ENCODE measurements at regions not wholly inside any gene's neighbourhood (a gene's known extent, or its start where the extent isn't known, plus 50 kb on each side); places are given as distances from the start of the nearest gene placed in this dataset.
"Not testable (repeated sequence)": the region's sequence is repeated elsewhere in the genome, so short reads cannot be mapped to it uniquely, and the experiment has no call there.

- DNase-seq (ENCODE audit: low spot score), result no peak
Observed at GRCh38 chr12:46519407-46519806, 146.8 kb upstream of the SLC38A2 start.

GRCh38 chr12:46518729-46519128 is 146.2 kb upstream of the SLC38A2 start:
- DNase-seq (ENCODE audit: low spot score), result no peak

- DNase-seq (ENCODE audit: low spot score), result no peak
Observed at GRCh38 chr12:46518169-46518568, 145.6 kb upstream of the SLC38A2 start.

DNA sequence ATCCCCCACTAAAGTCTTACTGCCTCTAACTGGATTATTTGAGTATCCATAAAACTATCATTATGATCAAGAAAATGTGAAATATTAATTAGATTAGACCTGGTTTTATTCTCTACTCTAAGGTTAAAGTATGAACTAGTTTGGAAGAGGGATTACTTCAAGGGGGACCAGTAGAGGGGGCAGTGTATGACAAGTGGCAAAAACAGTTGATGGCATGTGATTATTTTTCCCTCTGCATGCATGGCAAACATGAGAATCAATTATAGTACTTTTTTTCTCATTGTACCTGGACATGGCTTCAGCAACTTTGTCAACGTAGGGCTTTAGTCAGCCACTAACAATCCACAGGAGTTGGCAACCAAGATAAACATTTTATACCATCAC is 145.0 kb upstream of the SLC38A2 start:
- DNase-seq (ENCODE audit: low spot score), result no peak

DNA sequence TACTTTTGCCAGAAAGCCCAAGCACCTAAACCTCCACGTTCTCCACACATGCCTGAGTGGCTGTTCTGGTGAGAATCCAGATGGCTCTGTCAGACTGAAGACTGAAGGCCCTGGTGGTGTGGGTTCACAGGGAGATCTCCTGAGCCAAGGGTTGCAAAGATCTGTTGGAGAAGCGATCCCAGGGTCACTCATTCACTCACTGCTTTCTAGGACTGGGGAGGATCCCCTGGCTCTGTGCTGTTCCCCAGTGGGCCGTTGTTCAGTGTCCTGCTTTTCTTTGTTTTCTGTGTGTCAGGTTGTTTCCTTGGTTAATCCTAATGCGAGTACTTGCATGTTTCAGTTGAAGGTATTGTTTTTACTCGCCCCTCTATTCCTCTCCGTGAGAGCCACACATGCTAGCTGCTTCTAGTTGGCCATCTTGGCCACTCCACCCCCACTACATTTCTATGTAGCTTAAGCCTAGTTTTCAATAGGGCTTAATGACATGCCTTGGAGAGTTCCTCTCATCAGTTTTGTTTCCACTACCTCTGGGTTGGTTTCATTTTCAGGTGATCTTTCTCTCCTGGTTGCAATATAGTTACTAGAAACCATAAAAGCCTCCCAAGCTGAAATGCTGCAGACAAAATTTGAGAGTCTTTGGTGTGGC is 144.5 kb upstream of the SLC38A2 start:
- no peak for DNase-seq (ENCODE audit: low spot score)

DNA sequence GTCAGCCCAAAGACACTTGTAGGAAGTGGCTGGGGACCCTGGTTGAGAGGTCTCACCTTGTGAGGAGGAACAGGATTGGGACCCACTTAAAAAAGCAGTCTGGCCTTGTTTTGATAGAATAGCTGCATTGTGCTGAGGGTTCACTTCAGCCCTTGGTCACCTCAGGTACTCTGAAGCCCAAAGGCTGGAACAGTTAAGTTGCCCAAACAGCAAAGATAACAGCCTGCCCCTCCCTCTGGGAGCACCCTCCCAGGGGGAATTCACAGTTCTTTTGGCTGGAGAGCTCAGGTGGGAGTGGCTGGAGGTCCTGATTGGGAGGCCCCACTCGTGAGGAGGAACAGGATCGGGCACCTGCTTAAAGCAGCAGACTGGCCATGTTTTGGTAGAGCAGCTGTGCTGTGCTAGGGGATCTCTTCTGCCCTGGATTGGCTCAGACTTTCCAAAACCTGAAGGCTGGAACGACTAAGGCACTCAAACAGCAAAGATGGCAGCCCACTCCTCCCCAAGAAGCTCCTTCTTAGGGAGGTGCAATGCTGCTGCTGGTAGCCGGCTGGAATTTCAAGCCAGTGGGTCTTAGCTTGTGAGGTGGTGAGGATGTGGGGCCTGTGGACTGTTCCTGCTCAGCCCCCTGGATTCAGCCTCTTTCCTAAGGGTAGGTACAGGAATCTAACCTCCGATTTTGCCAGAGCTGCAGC is 143.8 kb upstream of the SLC38A2 start:
- no peak for DNase-seq (ENCODE audit: low spot score)

- no peak for DNase-seq (ENCODE audit: low spot score)
Observed at GRCh38 chr12:46515829-46516228, 143.3 kb upstream of the SLC38A2 start.

GRCh38 chr12:46514886-46515285 is 142.3 kb upstream of the SLC38A2 start:
- no peak for DNase-seq (ENCODE audit: low spot score)

DNA sequence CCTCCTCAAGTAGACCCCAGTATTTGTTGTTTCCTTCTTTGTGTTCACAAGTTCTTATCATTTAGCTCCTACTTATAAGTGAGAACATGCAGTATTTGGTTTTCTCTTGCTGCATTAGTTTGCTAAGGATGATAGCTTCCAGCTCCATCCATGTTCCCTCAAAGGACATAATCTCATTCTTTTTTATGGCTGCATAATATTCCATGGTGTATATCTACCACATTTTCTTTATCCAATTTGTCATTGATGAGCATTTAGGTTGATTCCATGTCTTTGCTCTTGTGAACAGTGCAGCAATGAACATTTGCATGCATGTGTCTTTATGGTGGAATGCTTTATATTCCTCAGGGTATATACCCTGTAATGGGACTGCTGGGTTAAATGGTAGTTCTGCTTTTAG is 137.7 kb upstream of the SLC38A2 start:
- not testable (repeated sequence) for DNase-seq (ENCODE audit: low spot score)

DNA sequence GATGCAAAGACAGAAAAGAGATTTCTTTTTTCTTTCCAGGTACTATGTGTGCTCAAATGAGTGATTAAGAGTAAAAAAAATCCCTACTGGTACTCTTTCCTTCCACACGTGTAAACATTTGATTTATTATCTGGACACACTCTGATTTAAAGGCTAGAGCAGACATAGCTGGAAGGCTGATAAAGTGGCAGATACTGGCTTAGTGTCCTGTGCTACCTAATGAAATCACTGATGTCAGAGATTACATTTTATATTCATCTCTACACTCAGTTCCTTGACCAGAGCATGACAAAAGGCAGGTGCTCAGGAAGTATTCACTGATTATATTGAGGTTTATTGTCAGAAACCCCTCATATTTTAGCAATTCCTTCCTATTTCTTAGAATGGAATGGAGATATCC is 136.6 kb upstream of the SLC38A2 start:
- DNase-seq (ENCODE audit: low spot score), result no peak

DNA sequence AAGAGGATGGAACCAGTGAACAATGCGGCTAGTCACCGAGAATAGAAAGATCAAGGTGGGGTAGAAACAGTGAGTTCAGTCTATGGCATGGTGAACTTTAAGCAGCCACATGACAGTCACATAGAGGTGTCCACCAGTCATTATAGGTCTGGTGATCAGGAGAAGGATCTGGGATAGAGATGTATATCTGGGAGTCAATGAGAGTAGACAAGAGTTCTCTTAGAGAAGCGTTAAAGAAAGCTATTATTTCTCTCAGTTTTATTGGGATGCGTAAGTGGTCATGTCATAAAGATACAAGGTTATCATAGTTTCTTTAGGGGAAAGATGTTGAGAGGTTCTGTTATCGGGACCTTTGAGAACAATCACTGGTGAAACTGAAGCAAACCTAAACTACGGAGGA is 136.1 kb upstream of the SLC38A2 start:
- no peak for DNase-seq (ENCODE audit: low spot score)

DNA sequence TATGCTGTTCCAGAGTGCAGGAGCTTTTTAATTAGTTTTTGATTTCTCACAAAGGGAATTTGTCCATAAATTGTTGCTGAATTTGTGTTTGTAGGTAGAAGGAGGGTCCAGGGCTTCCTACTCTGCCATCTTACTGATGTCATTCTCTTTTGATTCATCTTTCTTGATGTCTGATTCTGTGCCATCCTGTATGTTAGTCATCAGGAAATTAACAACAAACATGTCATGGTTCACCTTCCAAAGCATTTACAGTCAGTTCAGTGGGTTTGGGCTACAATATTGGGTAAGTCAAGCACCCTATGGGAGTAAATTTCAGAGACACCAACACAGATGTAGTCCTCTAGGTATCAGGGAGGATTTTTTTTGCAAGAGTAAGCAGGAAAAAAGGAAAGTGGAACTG is 135.2 kb upstream of the SLC38A2 start:
- DNase-seq (ENCODE audit: low spot score), result no peak

- DNase-seq (ENCODE audit: low spot score), result no peak
Observed at GRCh38 chr12:46506961-46507360, 134.4 kb upstream of the SLC38A2 start.

GRCh38 chr12:46506198-46506597 is 133.6 kb upstream of the SLC38A2 start:
- no peak for DNase-seq (ENCODE audit: low spot score)

DNA sequence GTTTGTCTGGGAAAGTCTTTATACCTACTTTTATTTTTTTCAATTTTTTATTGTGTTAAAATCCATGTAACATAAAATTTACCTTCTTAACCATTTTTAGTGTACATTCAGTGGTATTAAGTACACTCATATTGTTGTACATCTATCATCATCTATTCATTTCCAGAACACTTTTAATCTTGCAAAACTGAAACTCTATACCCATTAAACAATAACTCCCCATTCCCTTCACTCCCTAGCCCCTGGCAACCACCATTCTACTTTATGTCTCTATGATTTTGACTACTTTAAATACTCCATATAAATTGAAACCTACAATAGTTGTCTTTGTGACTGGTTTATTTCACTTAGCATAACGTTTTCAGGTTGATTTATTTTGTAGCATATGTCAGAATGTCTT is 131.9 kb upstream of the SLC38A2 start:
- DNase-seq (ENCODE audit: low spot score), result no peak

DNA sequence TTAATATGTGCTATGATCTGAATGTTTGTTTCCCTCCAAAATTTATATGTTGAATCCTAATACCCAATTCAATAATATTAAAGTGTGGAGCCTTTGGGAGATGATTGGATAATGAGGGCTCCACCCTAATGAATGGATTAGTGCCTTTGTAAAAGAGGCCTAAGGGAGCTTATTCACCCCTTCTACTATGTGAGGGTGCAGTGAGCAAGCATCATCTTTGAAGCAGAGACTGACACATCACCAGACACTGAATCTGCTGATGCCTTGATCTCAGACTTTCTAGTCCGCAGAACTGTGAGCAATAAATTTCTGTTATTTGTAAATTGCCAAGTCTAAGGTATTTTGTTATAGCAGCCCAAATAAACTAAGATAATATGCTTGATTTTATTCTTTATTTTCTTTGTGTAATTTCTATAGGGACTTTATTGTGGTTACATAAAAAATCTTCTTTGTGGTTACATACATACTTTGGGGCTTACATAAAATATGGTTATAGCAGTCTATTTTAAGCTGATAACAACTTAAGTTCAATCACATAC is 131.1 kb upstream of the SLC38A2 start:
- DNase-seq (ENCODE audit: low spot score), result no peak

- no peak for DNase-seq (ENCODE audit: low spot score)
Observed at GRCh38 chr12:46500673-46501072, 128.1 kb upstream of the SLC38A2 start.

- no peak for DNase-seq (ENCODE audit: low spot score)
Observed at GRCh38 chr12:46499901-46500300, 127.3 kb upstream of the SLC38A2 start.

DNA sequence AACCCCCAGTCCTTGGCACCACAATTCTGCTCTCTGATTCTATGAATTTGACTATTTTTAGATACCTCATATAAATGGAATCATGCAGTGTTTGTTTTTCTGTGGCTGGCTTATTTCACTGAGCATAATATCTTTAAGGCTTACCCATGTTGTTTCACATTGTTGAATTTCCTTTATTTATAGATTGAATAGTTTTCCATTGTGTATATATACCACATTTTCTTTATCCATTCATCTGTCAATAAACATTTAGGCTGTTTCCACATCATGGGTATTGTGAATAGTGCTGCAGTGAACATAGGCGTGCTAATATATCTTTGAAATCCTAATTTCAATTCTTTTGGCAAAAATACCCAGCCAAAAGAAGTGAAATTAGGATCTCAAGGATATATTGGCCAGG is 126.7 kb upstream of the SLC38A2 start:
- DNase-seq (ENCODE audit: low spot score), result no peak

- no peak for DNase-seq (ENCODE audit: low spot score)
Observed at GRCh38 chr12:46497739-46498138, 125.2 kb upstream of the SLC38A2 start.

GRCh38 chr12:46494424-46494823 is 121.9 kb upstream of the SLC38A2 start:
- DNase-seq (ENCODE audit: low spot score), result no peak

DNA sequence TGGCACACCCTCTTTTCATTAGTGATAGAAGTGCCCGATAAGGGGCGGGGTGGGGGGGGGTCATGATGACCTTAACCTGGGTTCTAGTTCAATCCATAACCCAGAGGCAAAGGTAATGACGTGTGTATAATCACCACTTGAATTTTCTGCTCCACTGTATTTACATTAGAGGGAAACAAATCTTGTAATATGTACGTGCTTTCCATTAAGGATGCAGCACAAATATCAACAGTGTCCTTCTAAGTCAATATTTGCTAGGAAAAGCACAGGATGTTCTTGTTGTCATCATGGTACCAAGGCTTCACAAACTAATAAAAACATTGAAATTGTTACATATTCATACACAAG is 121.2 kb upstream of the SLC38A2 start:
- DNase-seq (ENCODE audit: low spot score), result no peak

GRCh38 chr12:46493150-46493833 is 120.7 kb upstream of the SLC38A2 start:
- no peak for DNase-seq (ENCODE audit: low spot score)
